SW480 (cell line): ENCODE measurements at regions not wholly inside any gene's neighbourhood (a gene's known extent, or its start where the extent isn't known, plus 50 kb on each side); places are given as distances from the start of the nearest gene placed in this dataset.

Experiments used
- DNase-seq: peaks from one replicate; pipeline ENCODE4 v3.0.0-alpha.2; 2016; ENCODE audit warnings: low spot score

DNA sequence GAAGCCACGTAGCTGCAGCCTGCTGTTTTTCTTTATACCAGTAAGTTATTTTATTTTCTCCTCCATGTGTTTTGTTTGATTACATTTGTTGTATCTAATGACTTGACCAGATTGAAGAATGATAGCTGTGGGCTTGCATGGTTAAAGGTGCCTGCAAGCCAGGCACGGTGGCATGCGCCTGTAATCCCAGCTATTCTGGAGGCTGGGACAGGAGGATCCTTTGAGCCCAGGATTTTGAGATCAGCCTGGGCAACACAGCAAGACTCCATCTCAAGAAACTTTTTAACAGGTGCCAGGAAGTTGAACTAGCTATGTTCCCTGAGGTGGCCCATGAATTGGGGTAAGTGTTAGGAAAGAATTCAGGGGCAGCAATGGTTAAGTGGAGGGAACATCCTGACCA lies 179.4 kb downstream of the IRS1 start:
- DNase-seq: no peak

DNA sequence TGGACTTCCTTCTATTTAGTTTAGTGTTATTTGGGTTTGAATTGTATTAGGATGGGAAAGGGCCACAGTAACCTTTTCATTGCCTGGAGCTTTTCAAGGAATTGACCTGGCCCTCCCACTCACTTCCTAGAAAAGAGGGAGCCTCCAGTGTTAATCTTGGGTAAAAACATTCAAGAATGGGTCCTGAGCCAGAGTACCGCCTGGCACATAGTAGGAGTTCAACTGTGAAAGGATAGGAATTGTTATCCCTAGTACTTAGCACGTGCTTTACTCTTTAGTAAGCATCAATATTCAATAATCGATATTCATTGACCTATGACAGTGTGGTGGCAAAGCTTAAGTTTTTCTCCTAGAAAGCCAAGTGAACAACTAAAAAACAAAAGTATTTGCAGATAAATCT lies 179.9 kb downstream of the IRS1 start:
- no peak for DNase-seq

DNA sequence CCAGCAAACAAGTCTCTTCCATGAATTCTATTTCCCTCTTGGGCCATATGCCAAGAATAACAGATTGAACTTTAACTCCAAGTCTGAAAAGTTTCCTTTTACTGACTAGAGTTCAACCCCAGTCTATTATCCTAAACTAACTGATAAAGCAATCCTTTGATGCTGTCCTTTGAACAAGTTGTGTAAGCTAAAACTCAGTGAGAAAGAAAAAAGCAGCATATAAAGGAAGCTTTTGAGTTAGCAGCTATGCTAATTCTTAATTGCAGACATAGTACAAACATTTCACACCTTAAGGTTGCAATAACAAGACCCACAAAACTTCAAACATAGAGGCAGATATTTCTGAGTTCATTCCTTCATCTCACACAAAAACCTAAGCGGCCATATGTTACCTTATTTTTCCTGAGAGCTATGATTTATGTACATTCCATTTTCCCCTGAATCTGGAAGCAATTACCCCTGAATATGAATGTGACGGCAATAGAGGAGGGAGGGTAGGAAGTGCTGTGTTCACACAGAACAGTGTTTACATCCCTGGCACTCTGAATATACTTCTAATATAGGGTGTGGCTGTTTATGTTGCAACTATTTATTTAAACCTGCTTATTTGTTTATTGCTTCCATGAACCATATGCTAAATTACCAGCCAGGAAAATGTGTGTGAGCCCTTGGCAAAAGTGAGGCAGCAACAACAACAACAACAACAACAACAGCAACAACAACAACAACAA lies 180.6 kb downstream of the IRS1 start:
- no peak for DNase-seq

DNA sequence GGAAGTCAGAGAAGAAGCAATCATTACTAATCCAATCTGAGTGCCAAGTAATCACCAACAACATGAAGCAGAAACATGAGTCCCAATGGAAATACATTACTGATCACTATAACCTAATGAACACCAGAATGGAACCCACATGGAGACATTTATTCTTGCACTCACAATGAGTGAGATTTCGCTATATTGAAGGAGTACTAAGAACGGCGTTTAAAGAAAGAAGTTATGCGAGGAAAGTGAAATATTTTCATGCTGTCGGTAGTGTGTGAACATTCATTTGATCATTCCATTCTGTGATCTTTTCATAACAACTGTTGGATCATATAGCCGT lies 181.1 kb downstream of the IRS1 start:
- DNase-seq: no peak

DNA sequence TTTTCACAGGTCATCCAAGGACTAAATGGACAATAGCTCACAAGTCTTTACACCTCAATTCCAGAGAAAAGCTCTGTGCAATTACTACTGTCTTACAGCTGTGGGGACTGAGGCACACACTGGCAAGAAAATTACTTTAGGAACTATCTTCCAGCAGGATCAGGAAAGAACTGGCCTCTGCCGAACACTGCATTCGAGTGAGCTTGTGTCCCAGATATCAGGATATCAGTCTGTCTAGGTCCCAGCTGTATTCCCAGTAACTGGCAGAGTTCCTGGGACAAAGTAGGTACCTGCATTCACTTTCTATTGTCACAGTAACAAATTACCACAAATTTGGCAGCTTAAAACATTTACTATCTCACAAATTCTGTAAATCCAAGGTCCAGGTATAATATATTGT lies 183.7 kb downstream of the IRS1 start:
- no peak for DNase-seq

DNA sequence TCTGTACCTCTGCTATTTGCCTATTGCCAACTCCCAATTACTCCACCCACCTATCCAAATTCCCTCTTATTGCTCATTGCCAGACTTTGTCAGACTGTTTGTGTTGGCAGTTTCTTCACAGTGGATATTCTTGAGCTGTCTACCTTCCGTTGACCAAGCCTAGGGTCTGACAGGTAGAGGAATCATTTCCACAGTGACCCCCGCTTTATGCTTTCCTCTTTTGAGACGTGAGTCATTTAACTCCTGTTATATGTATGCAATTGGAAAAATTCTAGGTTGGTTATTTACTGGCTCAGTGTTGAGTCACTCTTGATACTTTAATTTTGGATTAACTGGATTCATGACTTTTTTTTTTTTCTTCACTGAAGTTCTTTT lies 187.7 kb downstream of the IRS1 start:
- DNase-seq: no peak

DNA sequence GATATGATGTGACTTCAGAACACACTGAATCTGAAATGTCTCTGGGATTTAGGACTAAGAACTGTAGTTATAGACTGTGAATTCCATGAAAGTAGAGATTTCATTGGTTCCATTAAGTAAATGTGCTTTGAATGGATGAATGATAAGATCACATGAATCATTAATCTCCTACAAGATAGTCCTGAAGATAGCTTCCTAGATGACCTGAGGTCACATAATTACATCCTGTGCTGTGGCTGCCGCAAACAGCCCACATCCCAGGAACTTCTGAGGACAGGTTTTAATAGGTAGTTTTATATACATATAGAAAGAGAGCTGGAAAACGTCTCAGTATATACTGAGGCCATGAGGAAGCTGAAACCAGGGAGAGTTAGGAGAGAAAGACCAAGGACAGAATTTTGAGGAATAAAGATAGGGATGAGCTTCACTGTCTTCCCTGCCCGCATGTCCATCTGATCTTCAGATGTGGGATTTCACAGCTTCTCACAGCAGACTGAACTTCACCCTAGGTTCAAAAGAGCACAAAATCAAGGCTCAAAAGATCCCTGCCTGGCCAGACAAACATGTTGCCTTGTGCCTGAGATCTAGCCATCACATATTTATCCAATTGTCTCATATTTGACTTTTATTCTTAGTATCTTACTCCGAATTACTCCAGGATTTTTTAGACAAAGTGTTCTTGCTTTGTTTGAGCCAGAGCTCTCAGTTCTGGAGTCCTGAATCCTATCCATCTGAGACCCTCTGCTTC lies 188.2 kb downstream of the IRS1 start:
- DNase-seq: no peak

DNA sequence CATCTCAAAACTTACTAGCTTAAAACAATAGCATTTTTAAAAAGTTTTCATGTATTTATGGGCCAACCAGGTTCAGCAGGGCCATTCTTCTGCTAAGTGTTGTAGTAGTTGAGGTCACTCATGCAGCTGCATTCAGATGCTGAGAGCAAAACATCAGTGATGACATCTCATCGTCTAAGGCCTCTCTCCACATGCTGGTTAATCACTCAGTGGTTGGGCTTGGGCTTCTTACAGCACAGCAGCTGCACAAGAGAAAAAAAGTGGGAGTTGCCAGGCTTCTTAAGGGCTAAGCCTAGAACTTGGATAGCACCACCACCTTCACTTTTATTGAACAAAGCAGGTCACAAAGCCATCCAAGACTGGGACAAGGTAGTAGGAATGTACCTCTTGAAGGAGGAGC lies 190.3 kb downstream of the IRS1 start:
- no peak for DNase-seq

DNA sequence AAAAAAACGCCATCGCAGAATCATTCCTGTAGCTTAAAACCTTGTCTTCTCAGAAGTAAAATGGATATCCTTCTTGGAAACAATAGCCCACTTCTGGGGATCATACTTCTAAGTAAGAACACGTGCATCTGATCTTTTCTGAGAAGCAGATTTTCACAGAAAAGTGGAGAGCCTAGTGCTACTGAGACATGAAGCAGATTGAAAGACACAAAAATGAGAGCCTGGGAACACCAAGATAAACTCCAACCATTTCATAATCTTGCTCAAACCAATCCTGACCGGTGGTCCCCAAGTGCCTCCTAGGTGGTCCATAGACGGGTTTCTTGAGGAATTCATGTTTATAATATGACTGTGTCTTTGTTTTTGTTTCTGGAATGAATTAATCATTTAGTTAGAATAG lies 191.2 kb downstream of the IRS1 start:
- no peak for DNase-seq

DNA sequence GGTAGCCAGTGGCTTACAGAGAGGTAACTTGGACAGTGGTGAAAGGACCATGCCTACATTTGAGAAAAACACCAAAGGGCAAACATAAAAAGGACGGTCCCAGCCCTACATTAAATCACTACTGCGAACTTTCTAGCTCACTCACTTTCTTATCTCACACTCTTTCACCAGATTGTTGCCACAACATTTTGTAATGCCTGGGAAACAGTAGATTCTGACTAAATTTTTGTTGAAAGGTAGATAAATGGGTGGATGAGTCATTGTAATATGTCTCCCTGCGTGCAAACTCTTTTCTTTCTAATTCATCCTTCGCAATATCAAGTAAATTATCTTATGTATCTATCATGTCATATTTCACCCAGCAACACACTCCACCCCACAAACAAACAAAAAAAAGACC lies 192.2 kb downstream of the IRS1 start:
- no peak for DNase-seq

DNA sequence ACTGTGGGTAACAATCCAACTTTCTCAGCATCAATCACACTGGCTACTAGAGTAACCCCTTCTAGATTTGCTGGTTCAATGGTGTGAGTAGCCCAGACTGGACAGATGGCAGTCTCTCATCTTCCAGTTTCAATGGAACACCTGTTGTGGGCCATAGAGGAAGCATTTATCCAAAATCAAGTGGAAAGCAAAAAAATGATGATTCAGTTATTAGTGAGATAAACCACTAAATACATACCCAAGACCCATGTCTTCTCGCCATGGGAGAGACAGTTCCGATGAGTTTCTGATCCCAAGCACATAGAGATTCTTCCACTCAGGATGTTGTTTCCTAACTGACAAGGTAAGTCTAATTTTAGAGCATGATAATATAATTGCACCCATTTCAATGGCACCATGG lies 194.0 kb downstream of the IRS1 start:
- no peak for DNase-seq

DNA sequence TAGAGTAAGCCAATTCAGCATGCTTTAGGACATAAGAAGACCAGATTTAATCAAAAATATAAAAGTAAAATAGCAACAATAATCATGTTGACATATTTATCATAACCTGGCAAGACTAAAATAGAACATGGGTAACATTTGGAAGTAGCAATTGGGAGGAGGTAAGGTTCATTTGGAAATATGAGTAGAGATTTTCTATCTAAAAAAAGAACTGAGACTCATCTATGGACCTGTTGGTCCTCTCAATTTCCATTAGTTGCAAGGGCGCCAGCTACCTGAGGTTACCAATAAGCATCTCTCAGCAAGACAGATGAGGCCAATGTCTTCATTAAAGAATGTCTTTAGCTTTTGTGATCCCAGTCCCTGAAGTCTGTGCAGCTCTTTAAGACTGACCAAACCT lies 196.0 kb downstream of the IRS1 start:
- DNase-seq: no peak

DNA sequence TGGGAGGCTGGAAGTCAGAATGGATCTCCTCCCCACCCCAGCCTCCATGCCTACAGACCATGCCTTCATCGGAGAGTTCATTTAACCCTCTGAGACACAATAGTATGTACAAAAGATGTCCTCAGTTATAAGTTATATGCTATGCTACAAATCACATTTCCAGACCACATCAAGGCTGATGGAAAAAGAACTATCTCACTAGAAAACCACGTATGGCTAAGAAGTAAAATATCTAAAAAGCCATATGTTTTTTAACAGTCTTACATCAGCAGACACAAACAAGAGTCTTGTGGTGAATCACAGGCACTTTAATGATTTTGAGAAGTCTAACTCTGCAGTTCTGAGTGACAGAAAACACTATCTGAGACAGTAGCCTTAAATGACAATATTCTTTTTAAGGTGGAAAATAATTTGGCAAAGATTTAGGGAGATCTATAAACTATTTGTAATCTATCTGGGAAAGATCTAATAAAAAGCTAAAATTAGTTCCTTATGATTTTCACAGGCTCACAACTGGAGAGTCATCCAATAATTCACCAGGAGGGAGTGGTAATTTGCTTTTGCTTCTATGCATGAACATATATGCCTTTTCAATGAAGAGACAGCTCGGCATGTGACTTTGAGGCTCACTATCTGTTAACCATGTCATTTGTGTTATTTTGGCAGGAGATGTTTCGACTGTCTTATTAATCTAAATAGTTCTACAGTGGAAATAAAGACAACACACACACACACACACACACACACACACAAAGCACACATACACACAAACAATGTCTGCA lies 197.5 kb downstream of the IRS1 start:
- no peak for DNase-seq

DNA sequence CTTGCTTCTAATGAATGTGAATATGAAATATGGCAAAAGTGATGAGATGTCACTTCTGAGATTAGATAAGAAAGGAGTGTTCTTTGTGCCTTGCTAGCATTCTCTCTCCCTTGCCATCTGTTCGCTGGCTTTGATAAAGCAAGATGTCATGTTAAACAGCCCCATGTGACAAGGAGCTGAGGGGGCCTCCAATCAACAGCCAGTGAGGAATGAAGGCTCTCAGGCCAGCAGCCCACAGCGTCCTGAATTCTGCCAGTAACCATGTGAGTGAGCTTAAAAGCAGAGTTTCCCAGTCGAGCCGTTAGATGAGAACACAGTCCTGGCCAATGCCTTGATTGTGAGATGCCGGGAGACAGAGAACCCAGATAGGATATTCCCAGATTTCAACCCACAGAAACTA lies 198.8 kb downstream of the IRS1 start:
- no peak for DNase-seq

DNA sequence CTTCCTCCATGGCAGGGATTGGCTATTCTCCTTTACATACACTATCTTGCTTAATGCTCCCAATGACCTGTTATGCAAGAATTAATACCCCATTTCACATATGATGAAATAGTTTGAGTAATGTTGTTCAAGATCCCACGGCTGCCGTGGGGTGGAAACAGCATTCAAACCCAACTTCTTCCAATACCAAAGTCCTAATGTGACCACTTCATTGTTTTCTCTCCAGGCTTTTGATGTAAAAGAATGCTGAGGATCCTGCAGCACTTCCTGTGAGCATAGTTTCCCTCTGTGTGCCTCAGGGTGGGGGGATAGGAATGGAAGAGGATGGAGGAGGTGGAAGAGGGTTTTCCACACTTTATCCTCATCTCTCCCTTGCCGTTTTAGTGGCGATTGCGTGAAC lies 199.4 kb downstream of the IRS1 start:
- no peak for DNase-seq

DNA sequence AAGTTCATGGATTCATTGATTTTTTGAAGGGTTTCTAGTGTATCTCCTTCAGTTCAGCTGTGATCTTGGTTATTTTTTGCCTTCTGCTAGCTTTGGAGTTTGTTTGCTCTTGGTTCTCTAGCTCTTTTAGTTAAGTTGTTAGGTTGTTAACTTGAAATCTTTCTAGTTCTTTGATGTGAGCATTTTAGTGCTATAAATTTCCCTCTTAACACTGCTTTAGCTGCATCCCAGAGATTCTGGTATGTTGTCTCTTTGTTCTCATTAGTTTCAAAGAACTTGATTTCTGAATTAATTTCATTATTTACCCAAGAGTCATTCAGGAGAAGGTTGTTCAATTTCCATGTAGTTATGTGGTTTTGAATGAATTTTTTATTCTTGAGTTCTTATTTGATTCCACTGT lies 210.6 kb downstream of the IRS1 start:
- no peak for DNase-seq

DNA sequence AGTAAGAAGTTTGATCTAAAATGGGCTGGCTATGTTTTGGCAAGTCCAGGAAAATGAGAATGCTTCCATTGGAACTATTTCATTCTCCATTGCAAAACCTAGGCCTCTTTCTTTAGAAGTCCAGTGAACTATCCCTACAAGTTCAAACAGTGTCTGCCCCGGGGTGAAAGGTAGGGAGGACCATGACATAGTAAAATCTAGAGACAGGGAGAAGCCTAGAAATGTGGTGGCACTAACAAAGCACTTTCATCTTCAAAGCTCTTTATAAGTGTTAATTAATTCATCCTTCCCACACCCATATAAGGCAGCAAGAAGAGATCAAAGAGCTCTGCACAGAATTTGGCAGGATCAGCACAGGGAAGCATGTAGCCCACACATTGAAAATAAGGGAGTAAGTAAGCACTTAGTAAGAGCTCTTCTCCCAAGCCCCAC lies 214.5 kb downstream of the IRS1 start:
- peak; percentile 92 for DNase-seq

DNA sequence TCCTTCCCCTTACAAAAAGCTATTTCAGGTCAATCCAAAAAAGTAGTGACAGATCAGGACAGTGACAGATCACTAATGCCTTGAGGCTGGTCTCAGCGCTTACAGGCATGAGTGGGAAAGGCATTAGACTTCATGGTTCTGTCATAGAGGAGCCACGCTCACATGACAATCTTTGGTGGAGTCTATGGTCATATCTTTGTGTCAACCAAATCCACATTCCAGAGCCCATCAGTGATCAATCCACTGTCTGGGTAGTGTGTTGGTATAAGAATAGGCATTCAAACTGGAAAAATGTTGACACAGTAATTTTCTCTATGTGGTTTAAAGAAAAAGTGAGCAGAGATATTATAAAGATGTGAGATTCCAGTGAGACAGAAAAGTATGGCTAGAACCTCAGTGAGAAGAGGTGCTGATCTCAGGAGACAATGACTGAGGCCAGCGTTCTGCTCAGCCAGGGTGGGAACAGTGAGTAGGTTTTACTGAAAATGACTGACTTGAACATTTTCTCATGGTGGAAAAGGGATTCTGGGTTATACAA lies 215.0 kb downstream of the IRS1 start:
- DNase-seq: no peak

DNA sequence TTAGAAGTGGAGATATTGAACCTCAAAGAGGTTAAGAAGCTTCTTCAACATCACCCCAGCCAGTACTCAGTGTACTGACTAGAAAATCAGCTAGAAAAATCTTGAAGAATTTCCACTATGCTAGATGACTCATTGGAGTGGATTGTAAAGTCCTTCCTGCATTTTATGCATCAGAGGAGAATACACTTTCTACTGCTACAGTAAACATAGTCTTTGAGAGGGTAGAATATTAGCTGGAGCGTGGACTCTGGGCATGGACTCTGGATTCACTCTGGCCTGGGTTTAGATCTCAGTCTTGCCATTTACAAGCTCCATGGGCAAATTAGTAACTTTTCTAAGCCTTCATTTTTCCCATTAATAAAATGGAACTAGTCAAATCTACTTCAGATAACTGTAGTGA lies 215.9 kb downstream of the IRS1 start:
- peak; percentile 49 for DNase-seq

DNA sequence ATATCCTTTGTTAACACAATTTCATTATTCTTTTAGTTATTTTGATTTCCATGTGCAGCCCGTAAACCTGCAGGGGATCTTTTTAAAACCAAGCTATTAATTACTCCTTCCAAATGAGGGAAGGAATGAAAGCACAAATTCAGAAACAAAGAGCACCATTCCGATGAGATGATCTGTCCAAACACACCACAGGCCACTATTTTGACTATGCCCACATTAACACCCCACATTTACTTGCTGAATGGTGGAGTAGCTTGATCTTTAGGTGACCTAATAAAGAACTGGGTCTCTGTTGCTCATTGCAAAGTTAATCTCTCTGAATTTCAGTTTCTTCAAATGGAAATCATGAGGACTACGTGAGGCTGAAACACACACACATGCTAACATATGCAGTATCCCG lies 218.0 kb downstream of the IRS1 start:
- DNase-seq: no peak

DNA sequence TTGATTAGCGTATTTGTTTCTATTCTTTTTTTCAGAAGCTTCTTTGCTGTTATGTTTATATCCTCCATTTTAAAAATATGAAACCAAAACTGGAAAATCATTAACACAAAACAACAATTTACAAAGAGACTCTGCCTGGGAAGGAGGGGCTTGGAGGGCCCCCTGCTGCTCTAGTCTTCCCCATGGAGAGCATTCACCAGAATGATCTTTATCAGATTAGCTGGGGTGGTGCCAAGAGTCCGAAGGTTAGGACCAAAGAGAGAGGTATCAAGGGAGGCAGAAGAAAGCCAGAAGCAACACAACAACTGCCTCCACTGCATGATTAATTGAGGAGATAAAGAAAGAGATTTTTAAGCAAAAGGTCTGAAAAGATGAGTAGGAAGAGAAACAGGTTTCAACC lies 218.6 kb downstream of the IRS1 start:
- no peak for DNase-seq

DNA sequence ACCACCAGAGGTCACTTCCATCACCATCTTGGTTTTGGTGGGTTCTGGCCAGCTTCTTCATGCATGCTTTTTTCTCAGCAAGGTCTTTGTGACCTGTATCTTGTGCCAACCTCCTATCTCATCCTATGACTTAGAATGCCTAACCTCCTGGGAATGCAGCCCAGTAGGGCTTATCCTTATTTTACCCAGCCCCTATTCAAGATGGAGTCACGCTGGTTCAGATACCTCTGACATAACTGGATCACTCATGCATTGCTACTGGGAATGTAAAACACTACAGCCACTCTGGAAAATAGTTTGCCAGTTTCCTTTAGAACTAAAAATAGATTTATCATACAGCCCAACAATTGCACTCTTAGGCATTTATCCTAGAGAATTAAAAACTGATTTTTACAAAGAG lies 219.2 kb downstream of the IRS1 start:
- no peak for DNase-seq

DNA sequence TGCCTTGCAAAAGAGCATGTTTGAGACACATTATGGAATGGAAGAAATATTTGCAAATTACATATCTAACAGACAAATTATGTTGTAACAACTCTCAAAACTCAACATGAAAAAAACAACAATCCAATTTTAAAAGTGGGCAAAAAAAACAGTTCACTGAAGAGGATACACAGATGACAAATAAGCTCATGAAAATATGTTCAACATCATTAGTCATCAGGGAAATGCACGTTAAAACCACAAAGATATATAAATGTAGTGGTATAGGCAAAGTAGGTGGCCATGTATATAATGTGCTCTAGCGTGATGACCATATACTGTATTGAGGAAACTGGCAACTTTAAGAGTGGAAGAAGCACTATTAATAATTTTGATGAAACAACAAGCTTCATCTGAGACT lies 220.1 kb downstream of the IRS1 start:
- DNase-seq: no peak
